HEK293T (cell line): ENCODE measurements at regions not wholly inside any gene's neighbourhood (a gene's known extent, or its start where the extent isn't known, plus 50 kb on each side); places are given as distances from the start of the nearest gene placed in this dataset.

Source experiments
- CTCF ChIA-PET: fragments of 350-600 bp; formaldehyde crosslinking; extraction: SDS; loops from one replicate; lab custom pipeline; 2021; ENCODE audit warnings: antibody characterized with exemption, inconsistent platforms; lab: Yijun Ruan, JAX
- POLR2A ChIA-PET: fragments of 350-600 bp; formaldehyde crosslinking; extraction: SDS; loops from one replicate; lab custom pipeline; 2020; ENCODE audit warnings: antibody characterized with exemption, inconsistent platforms; lab: Yijun Ruan, JAX
- DNase-seq: peaks from one replicate; pipeline ENCODE4 v3.0.0; 2012; ENCODE audit warnings: mixed read lengths; ENCODE audit errors: extremely low spot score
- ARNT ChIP-seq: fragments of 450-650 bp; IDR thresholded peaks from 2 replicates; pipeline ENCODE4 v1.6.1; 2017; ENCODE audit warnings: mild to moderate bottlenecking
- BHLHE40 ChIP-seq: fragments of 450-650 bp; IDR thresholded peaks from 2 replicates; pipeline ENCODE4 v1.6.1; 2016; ENCODE audit warnings: mild to moderate bottlenecking, moderate library complexity, borderline replicate concordance
- CTBP1 ChIP-seq: fragments of 450-650 bp; IDR thresholded peaks from 2 replicates; pipeline ENCODE4 v1.6.1; 2016; ENCODE audit warnings: borderline replicate concordance
- ELF4 ChIP-seq: fragments of 450-650 bp; IDR thresholded peaks from 2 replicates; pipeline ENCODE4 v1.6.1; 2017; ENCODE audit warnings: antibody characterized with exemption
- FOXA1 ChIP-seq: fragments of 450-650 bp; IDR thresholded peaks from 2 replicates; pipeline ENCODE4 v1.6.1; 2016; ENCODE audit warnings: mild to moderate bottlenecking
- FOXK2 ChIP-seq: fragments of 450-650 bp; IDR thresholded peaks from 2 replicates; pipeline ENCODE4 v1.6.1; 2016; ENCODE audit warnings: mild to moderate bottlenecking
- FOXM1 ChIP-seq: fragments of 450-650 bp; IDR thresholded peaks from 2 replicates; pipeline ENCODE4 v1.6.1; 2017; ENCODE audit warnings: mild to moderate bottlenecking, borderline replicate concordance
- HDGF ChIP-seq: fragments of 450-650 bp; IDR thresholded peaks from 2 replicates; pipeline ENCODE4 v1.6.1; 2017; ENCODE audit warnings: antibody characterized with exemption, borderline replicate concordance
- L3MBTL2 ChIP-seq: fragments of 450-650 bp; conservative IDR thresholded peaks from 2 replicates; pipeline ENCODE4 v1.6.1; 2016; ENCODE audit warnings: mild to moderate bottlenecking
- LEF1 ChIP-seq: fragments of 450-650 bp; IDR thresholded peaks from 2 replicates; pipeline ENCODE4 v1.6.1; 2017; ENCODE audit warnings: mild to moderate bottlenecking, borderline replicate concordance
- NFRKB ChIP-seq: fragments of 450-650 bp; IDR thresholded peaks from 2 replicates; pipeline ENCODE4 v1.6.1; 2016; ENCODE audit warnings: mild to moderate bottlenecking, moderate library complexity
- SP1 ChIP-seq: fragments of 450-650 bp; IDR thresholded peaks from 2 replicates; pipeline ENCODE4 v1.6.1; 2017
- SUZ12 ChIP-seq: fragments of 450-650 bp; IDR thresholded peaks from 2 replicates; pipeline ENCODE4 v1.6.1; 2016; ENCODE audit warnings: mild to moderate bottlenecking
- TARDBP ChIP-seq: fragments of 450-650 bp; IDR thresholded peaks from 2 replicates; pipeline ENCODE4 v1.6.1; 2016
- ZNF384 ChIP-seq: fragments of 450-650 bp; IDR thresholded peaks from 2 replicates; pipeline ENCODE4 v1.6.1; 2016
- TF ChIP-seq, protein P1 (sequence below): fragments of 450-650 bp; IDR thresholded peaks from 2 replicates; pipeline ENCODE4 v1.6.1; 2016

- CTCF ChIA-PET, result interaction anchor here (1.1 kb wide), 1 partner anchor 11 kb away, joined by 3 read pairs; no protein-coding TSS in a partner anchor
These were observed 75.1 kb upstream of the PARD3B start for GRCh38 chr2:204470178-204470620.

GRCh38 chr2:204470621-204471196 lies 74.6 kb upstream of the PARD3B start:
- no peak for DNase-seq
- ChIA-PET CTCF (interaction anchor here (1.1 kb wide), 1 partner anchor 12 kb away, joined by 3 read pairs; no protein-coding TSS in a partner anchor), POLR2A (no interaction called here)
- TF ChIP-seq HDGF, result no peak
- no peak for TF ChIP-seq L3MBTL2
- TF ChIP-seq FOXK2, result no peak
- no peak for TF ChIP-seq FOXA1
- TF ChIP-seq SUZ12, result no peak
- no peak for TF ChIP-seq ELF4
- no peak for TF ChIP-seq LEF1
- TF ChIP-seq ZNF384, result no peak
- no peak for TF ChIP-seq ARNT
- TF ChIP-seq BHLHE40, result no peak
- TF ChIP-seq CTBP1, result no peak
- no peak for TF ChIP-seq TARDBP
- no peak for TF ChIP-seq NFRKB
- TF ChIP-seq, protein P1, sequence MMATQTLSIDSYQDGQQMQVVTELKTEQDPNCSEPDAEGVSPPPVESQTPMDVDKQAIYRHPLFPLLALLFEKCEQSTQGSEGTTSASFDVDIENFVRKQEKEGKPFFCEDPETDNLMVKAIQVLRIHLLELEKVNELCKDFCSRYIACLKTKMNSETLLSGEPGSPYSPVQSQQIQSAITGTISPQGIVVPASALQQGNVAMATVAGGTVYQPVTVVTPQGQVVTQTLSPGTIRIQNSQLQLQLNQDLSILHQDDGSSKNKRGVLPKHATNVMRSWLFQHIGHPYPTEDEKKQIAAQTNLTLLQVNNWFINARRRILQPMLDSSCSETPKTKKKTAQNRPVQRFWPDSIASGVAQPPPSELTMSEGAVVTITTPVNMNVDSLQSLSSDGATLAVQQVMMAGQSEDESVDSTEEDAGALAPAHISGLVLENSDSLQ, result no peak
- no peak for TF ChIP-seq SP1
- TF ChIP-seq FOXM1, result no peak

More at GRCh38 chr2:204470178-204470620, 75.1 kb upstream of the PARD3B start:
- POLR2A ChIA-PET, result no interaction called here
- no peak for DNase-seq
- no peak for TF ChIP-seq NFRKB
- TF ChIP-seq ELF4, result no peak
- no peak for TF ChIP-seq SP1
- no peak for TF ChIP-seq SUZ12
- TF ChIP-seq, protein P1, result no peak
- no peak for TF ChIP-seq BHLHE40
- TF ChIP-seq LEF1, result no peak
- TF ChIP-seq TARDBP, result no peak
- no peak for TF ChIP-seq FOXM1
- TF ChIP-seq FOXK2, result no peak
- no peak for TF ChIP-seq ARNT
- no peak for TF ChIP-seq CTBP1
- TF ChIP-seq L3MBTL2, result no peak
- TF ChIP-seq FOXA1, result no peak

DNA sequence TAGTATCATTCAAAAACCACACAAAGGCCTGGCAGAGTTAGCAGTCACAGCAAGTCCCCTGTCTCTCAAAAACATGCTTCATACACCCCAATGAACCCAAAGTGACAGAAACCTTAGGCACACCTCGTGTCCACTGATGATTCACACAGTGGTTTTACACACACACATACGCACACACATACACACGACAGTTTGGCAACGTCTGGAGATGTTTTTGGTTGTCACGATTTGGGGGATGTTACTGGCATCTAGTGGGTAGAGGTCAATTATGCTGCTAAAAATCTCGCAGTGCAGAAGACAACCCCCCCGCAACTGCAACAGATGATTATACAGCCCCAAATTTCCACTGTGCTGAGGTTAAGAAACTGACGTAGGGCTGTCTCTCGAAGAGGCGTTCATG lies 72.9 kb upstream of the PARD3B start:
- ChIA-PET CTCF (no interaction called here), POLR2A (no interaction called here)
- TF ChIP-seq SUZ12, result no peak
- no peak for TF ChIP-seq CTBP1
- no peak for TF ChIP-seq FOXA1
- DNase-seq, result no peak

DNA sequence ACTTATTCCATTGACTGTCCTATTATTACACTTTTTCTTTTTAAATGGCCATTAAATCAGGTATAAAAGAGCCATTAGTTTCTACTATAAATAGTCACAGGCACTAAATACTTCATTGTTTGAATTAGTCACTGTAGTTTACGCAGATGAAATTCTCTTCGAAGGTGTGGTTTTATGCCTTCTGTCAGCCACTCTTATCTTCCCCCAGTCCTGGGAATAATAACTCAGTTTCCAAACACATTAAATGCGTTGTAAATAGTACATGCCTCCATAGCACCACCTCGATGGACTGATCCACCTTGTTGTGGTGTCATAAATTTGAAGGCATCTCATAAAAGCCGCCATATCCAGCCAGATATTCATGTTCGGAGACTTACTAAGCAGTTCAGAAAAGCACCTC lies 72.1 kb upstream of the PARD3B start:
- DNase-seq, result no peak
- ChIA-PET CTCF (no interaction called here), POLR2A (no interaction called here)

GRCh38 chr2:204475399-204475798 lies 69.9 kb upstream of the PARD3B start:
- CTCF ChIA-PET, result no interaction called here
- no peak for DNase-seq
- POLR2A ChIA-PET, result no interaction called here
- TF ChIP-seq FOXM1 (no peak), LEF1 (no peak), SP1 (no peak), TARDBP (no peak), ZNF384 (no peak), ELF4 (no peak), BHLHE40 (no peak), NFRKB (no peak), HDGF (no peak)

More for the DNA sequence above, 72.1 kb upstream of the PARD3B start:
- TF ChIP-seq L3MBTL2 (no peak), ELF4 (no peak), SP1 (no peak), ZNF384 (no peak), NFRKB (no peak), LEF1 (no peak), FOXA1 (no peak), ARNT (no peak), CTBP1 (no peak), FOXK2 (no peak), SUZ12 (no peak)

DNA sequence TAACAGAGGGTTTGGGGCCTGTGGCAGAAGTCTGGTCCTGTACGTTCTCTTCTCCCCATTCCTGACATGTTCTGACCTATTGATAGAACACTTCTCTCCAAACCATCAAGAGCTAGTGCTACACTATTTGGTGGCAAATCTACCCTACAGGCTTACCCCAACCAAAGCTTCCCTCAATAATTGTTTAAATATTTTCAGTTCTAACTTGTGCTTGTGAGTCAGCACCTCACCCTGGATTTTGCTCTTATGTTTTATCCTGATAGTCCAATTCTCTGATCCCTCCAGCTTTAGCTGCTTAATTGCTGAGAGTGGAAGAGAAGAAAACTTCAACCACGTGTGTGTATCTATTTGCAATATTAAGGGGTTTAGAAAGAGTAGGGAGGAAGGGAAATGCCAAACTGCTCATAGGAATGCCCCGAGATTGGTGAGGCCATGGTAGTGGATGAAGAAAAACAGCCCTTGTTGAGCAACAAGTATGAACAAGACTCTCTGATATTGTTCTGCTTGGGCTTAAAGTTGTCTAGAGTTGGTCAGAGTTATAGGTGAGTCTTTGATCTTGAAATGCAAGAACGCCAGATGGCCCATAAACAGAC lies 67.8 kb upstream of the PARD3B start:
- DNase-seq, result no peak
- CTCF ChIA-PET, result no interaction called here
- TF ChIP-seq L3MBTL2 (no peak), CTBP1 (no peak), HDGF (no peak), SP1 (no peak), FOXM1 (no peak), FOXK2 (no peak)
- POLR2A ChIA-PET, result no interaction called here

- ChIA-PET POLR2A (no interaction called here), CTCF (no interaction called here)
- no peak for TF ChIP-seq TARDBP
- no peak for TF ChIP-seq CTBP1
- TF ChIP-seq SUZ12, result no peak
- no peak for TF ChIP-seq ARNT
- no peak for TF ChIP-seq SP1
- TF ChIP-seq BHLHE40, result no peak
- no peak for TF ChIP-seq L3MBTL2
- no peak for DNase-seq
These were observed 65.7 kb upstream of the PARD3B start for GRCh38 chr2:204479557-204479956.
